WTC11 (cell line): ENCODE measurements at regions not wholly inside any gene's neighbourhood (a gene's known extent, or its start where the extent isn't known, plus 50 kb on each side); places are given as distances from the start of the nearest gene placed in this dataset.

Experiments used
- ATAC-seq: fragments of 200-7000 bp; cut with Tn5 transposase; 2 replicates; pipeline ENCODE4 v1.10.0; 2021; ENCODE audit warnings: mild to moderate bottlenecking, moderate library complexity
- CTCF ChIA-PET: fragments of 300-600 bp; sonication (Branson Sonifier 250); formaldehyde crosslinking; loops from one replicate; lab custom pipeline; 2021; ENCODE audit warnings: antibody characterized with exemption; lab: Charles Lee
- POLR2A ChIA-PET: fragments of 350-600 bp; sonication (Branson Sonifier 250); formaldehyde crosslinking; loops from one replicate; lab custom pipeline; 2021; ENCODE audit warnings: antibody characterized with exemption; lab: Charles Lee
- DNase-seq: peaks from one replicate; pipeline ENCODE4 v3.0.0; 2021; ENCODE audit warnings: low spot score
- H3K27ac Mint-ChIP-seq: 2 replicates; pipeline ENCODE4 v1.8.0; 2021; ENCODE audit warnings: mixed read lengths
- H3K27me3 Mint-ChIP-seq: 2 replicates; pipeline ENCODE4 v1.8.0; 2021; ENCODE audit warnings: low read depth, mild to moderate bottlenecking, moderate library complexity, mixed read lengths
- H3K36me3 Mint-ChIP-seq: 2 replicates; pipeline ENCODE4 v1.8.0; 2021; ENCODE audit warnings: mixed read lengths
- H3K4me1 Mint-ChIP-seq: 2 replicates; pipeline ENCODE4 v1.8.0; 2022; ENCODE audit warnings: mixed read lengths
- H3K4me3 Mint-ChIP-seq: 2 replicates; pipeline ENCODE4 v1.8.0; 2021; ENCODE audit warnings: mild to moderate bottlenecking, moderate library complexity, mixed read lengths
- H3K9me3 Mint-ChIP-seq: 2 replicates; pipeline ENCODE4 v1.8.0; 2021; ENCODE audit warnings: mixed read lengths
- E2F1 ChIP-seq: sonication (generic); formaldehyde crosslinking; IDR thresholded peaks from 2 replicates; pipeline ENCODE4 v1.8.0; 2022; ENCODE audit warnings: mild to moderate bottlenecking, missing genetic modification reagents
- ESRRA ChIP-seq: sonication (generic); formaldehyde crosslinking; IDR thresholded peaks from 2 replicates; pipeline ENCODE4 v1.8.1; 2022; ENCODE audit warnings: mild to moderate bottlenecking, missing genetic modification reagents, borderline replicate concordance
- NFYB ChIP-seq: sonication (generic); formaldehyde crosslinking; conservative IDR thresholded peaks from 2 replicates; pipeline ENCODE4 v1.8.0; 2022; ENCODE audit warnings: low read depth, missing genetic modification reagents
- NR3C1 ChIP-seq: sonication (generic); formaldehyde crosslinking; conservative IDR thresholded peaks from 2 replicates; pipeline ENCODE4 v1.8.1; 2023; ENCODE audit warnings: low read depth, mild to moderate bottlenecking, missing genetic modification reagents
- PREB ChIP-seq: sonication (generic); formaldehyde crosslinking; IDR thresholded peaks from 2 replicates; pipeline ENCODE4 v1.8.1; 2022; ENCODE audit warnings: mild to moderate bottlenecking, missing genetic modification reagents, moderate library complexity, borderline replicate concordance
- STAT6 ChIP-seq: sonication (generic); formaldehyde crosslinking; conservative IDR thresholded peaks from 2 replicates; pipeline ENCODE4 v1.8.1; 2023; ENCODE audit warnings: mild to moderate bottlenecking, low read depth, missing genetic modification reagents, moderate library complexity
- USF2 ChIP-seq: sonication (generic); formaldehyde crosslinking; IDR thresholded peaks from 2 replicates; pipeline ENCODE4 v1.8.1; 2023; ENCODE audit warnings: mild to moderate bottlenecking, missing genetic modification reagents, moderate library complexity
- ZBTB21 ChIP-seq: sonication (generic); formaldehyde crosslinking; IDR thresholded peaks from 2 replicates; pipeline ENCODE4 v1.8.1; 2023; ENCODE audit warnings: mild to moderate bottlenecking, missing genetic modification reagents, borderline replicate concordance
- ZNF532 ChIP-seq: fragments of 250-450 bp; sonication (Bioruptor Pico); IDR thresholded peaks from 2 replicates; pipeline ENCODE4 v1.9.0; 2021; ENCODE audit warnings: mild to moderate bottlenecking, borderline replicate concordance
- ZNF671 ChIP-seq: fragments of 250-450 bp; sonication (Bioruptor Pico); IDR thresholded peaks from 2 replicates; pipeline ENCODE4 v1.8.0; 2021; ENCODE audit warnings: mild to moderate bottlenecking
- TF ChIP-seq, protein P1 (sequence below): sonication (generic); formaldehyde crosslinking; IDR thresholded peaks from 2 replicates; pipeline ENCODE4 v1.8.0; 2023; ENCODE audit warnings: missing genetic modification reagents, mild to moderate bottlenecking, borderline replicate concordance

DNA sequence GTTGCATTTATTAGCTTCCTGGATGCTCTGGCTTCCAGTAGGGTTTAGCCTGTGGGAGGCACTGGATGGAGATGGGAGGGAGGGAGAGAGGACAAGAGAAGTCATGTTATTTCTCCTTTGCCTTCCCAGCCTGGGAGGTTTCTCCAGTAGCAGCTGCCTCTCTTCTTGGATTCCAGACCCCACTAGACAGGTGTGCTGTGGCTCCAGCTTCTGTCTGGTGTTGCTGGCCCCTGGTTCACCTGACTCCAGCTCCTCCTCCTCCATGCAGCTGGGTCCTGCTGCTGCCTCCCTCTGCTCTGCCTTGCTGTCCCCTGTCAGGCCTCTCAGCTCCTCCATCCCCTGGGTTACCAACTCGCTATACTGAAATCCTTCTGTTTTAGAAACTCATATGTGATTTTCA is 188.9 kb upstream of the TNP1 start:
- H3K27ac Mint-ChIP-seq, result no peak overlapping the region
- no peaks in the 10 kb centered on the region for H3K27me3 Mint-ChIP-seq
- DNase-seq (no peak), ATAC-seq (peak; percentile 33; the same call in 1 of the 2 replicates)
- no peak overlapping the region for H3K4me3 Mint-ChIP-seq
- H3K4me1 Mint-ChIP-seq, result peaks cover 13% of the 10 kb centered on the region
- no peaks in the 10 kb centered on the region for H3K36me3 Mint-ChIP-seq
- H3K9me3 Mint-ChIP-seq, result no peaks in the 10 kb centered on the region
- CTCF ChIA-PET, result interaction anchor here (0.6 to 1.4 kb wide), 5 partner anchors 64 to 462 kb away, joined by 3 to 4 read pairs (median 3); no protein-coding TSS in a partner anchor
- TF ChIP-seq, protein P1, sequence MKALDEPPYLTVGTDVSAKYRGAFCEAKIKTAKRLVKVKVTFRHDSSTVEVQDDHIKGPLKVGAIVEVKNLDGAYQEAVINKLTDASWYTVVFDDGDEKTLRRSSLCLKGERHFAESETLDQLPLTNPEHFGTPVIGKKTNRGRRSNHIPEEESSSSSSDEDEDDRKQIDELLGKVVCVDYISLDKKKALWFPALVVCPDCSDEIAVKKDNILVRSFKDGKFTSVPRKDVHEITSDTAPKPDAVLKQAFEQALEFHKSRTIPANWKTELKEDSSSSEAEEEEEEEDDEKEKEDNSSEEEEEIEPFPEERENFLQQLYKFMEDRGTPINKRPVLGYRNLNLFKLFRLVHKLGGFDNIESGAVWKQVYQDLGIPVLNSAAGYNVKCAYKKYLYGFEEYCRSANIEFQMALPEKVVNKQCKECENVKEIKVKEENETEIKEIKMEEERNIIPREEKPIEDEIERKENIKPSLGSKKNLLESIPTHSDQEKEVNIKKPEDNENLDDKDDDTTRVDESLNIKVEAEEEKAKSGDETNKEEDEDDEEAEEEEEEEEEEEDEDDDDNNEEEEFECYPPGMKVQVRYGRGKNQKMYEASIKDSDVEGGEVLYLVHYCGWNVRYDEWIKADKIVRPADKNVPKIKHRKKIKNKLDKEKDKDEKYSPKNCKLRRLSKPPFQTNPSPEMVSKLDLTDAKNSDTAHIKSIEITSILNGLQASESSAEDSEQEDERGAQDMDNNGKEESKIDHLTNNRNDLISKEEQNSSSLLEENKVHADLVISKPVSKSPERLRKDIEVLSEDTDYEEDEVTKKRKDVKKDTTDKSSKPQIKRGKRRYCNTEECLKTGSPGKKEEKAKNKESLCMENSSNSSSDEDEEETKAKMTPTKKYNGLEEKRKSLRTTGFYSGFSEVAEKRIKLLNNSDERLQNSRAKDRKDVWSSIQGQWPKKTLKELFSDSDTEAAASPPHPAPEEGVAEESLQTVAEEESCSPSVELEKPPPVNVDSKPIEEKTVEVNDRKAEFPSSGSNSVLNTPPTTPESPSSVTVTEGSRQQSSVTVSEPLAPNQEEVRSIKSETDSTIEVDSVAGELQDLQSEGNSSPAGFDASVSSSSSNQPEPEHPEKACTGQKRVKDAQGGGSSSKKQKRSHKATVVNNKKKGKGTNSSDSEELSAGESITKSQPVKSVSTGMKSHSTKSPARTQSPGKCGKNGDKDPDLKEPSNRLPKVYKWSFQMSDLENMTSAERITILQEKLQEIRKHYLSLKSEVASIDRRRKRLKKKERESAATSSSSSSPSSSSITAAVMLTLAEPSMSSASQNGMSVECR (CRISPR knock-in tag), result no peak
- TF ChIP-seq E2F1 (CRISPR knock-in tag) (no peak), STAT6 (CRISPR knock-in tag) (no peak), USF2 (CRISPR knock-in tag) (no peak), ESRRA (CRISPR knock-in tag) (no peak), ZNF671 (no peak), NFYB (CRISPR knock-in tag) (no peak), PREB (CRISPR knock-in tag) (no peak), ZBTB21 (CRISPR knock-in tag) (no peak), ZNF532 (CRISPR knock-in tag) (no peak), NR3C1 (CRISPR knock-in tag) (no peak)
- TF ChIP-seq, all 79 proteins: peak for 0
- POLR2A ChIA-PET, result no interaction called here
